Activated CD8-positive, alpha-beta memory T cell treated with anti-CD3 and anti-CD28 coated beads, Interleukin-2, amount 10 ng/mL, durations not matched to agents 7 days and 5 days (primary cell): ENCODE measurements at regions not wholly inside any gene's neighbourhood (a gene's known extent, or its start where the extent isn't known, plus 50 kb on each side); places are given as distances from the start of the nearest gene placed in this dataset.
"Not testable (repeated sequence)": the region's sequence is repeated elsewhere in the genome, so short reads cannot be mapped to it uniquely, and the experiment has no call there.

Experiments
- ATAC-seq: fragments of 150-1000 bp; cut with Tn5 transposase; one replicate; pipeline ENCODE4 v1.10.0; 2021; ENCODE audit warnings: moderate library complexity
- CTCF ChIA-PET: fragments of 350-600 bp; sonication (Branson Sonifier 250); formaldehyde crosslinking; loops from one replicate; lab custom pipeline; 2021; ENCODE audit warnings: antibody characterized with exemption; lab: Charles Lee
- DNase-seq: peaks from one replicate; pipeline ENCODE4 v3.0.0-alpha.2; 2020
- H3K27ac Mint-ChIP-seq: one replicate; pipeline ENCODE4 v1.8.0; 2021; ENCODE audit warnings: mild to moderate bottlenecking, mixed read lengths
- H3K27me3 Mint-ChIP-seq: one replicate; pipeline ENCODE4 v1.8.0; 2021; ENCODE audit warnings: mixed read lengths
- H3K36me3 Mint-ChIP-seq: one replicate; pipeline ENCODE4 v1.8.0; 2021; ENCODE audit warnings: mild to moderate bottlenecking, mixed read lengths
- H3K4me1 Mint-ChIP-seq: one replicate; pipeline ENCODE4 v1.8.0; 2021; ENCODE audit warnings: mixed read lengths
- H3K4me3 Mint-ChIP-seq: one replicate; pipeline ENCODE4 v1.8.0; 2021; ENCODE audit warnings: mild to moderate bottlenecking, moderate library complexity, mixed read lengths
- H3K9me3 Mint-ChIP-seq: one replicate; pipeline ENCODE4 v1.8.0; 2022; ENCODE audit warnings: low read depth, mixed read lengths

DNA sequence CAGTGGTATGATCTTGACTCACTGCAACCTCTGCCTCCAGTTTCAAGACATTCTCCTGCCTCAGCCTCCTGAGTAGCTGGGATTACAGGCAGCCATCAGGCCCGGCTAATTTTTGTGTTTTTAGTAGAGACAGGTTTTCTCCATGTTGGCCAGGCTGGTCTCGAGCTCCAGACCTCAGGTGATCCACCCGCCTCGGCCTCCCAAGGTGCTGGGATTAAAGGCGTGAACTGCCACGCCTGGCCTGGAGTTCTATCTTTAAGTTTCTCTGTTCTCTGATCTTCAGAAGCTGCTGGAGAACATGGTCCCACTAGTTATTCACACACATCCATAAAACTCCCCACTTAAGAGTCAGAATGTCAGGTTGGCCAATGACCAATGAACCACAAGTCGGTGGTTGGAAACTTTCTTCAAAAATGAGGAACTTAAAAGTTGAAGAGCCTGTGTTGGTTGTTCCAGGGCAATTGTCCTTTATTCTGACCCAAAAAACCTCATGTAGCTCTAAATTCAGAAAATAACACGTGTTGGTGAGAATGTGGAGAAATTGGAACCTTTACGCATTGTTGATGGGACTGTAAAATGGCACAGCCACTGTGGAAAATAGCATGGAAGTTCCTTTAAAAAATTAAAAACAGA is 55.9 kb upstream of the PIK3CB start:
- H3K9me3 Mint-ChIP-seq, result no peaks in the 10 kb centered on the region
- H3K4me3 Mint-ChIP-seq, result no peak overlapping the region
- no peaks in the 10 kb centered on the region for H3K36me3 Mint-ChIP-seq
- no peak overlapping the region for H3K27ac Mint-ChIP-seq
- peaks cover 6% of the 10 kb centered on the region for H3K4me1 Mint-ChIP-seq
- ATAC-seq, result no peak
- no peaks in the 10 kb centered on the region for H3K27me3 Mint-ChIP-seq
- no peak for DNase-seq
- CTCF ChIA-PET, result interaction anchor here (0.6 kb wide), 1 partner anchor 40 kb away, joined by 3 read pairs; no protein-coding TSS in a partner anchor

DNA sequence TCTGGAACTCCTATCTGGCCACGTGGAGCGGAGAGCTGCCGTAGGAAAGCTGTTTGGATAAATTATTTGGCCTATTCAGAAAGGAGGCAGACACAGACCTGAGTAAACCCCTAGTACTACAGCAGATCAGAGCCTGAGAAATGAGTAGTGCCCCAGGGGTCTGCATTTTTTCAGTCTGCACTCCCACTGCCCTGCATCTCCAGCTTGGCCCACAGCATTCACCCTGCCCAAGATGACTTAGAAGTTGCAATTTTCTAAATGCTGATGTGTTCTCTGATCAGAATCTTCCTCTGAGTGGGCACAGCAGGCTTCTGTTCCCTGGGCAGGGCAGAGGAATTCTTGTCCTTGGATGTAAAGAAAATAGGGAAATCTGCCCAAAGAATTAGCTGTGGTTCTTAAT is 55.1 kb upstream of the PIK3CB start:
- Mint-ChIP-seq H3K9me3 (no peaks in the 10 kb centered on the region), H3K27me3 (no peaks in the 10 kb centered on the region), H3K27ac (no peak overlapping the region), H3K4me3 (no peak overlapping the region), H3K4me1 (peaks cover 6% of the 10 kb centered on the region), H3K36me3 (no peaks in the 10 kb centered on the region)
- ATAC-seq (no peak), DNase-seq (no peak)
- CTCF ChIA-PET, result interaction anchor here (0.6 to 1.2 kb wide), 2 partner anchors 25 to 39 kb away, joined by 3 read pairs; no protein-coding TSS in a partner anchor

DNA sequence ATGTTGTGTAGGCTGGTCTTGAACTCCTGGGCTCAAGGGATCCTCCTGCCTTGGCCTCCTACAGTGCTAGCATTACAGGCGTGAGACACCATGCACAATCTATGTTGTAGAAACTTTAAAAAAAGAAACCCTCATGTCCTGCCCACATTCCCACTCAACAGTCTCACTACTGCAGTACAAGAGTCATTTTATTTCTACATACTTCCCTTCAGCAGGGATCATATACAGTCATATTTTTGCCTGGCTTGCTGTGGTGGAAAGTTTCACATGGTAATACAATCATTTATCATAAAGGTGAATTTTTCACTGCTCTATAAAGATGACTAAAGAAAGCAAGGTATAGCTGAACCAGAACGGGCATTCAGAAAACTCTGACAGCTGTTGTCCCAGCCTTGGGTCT is 53.8 kb upstream of the PIK3CB start:
- Mint-ChIP-seq H3K9me3 (no peaks in the 10 kb centered on the region), H3K4me1 (peaks cover 6% of the 10 kb centered on the region), H3K4me3 (no peak overlapping the region), H3K27me3 (no peaks in the 10 kb centered on the region), H3K36me3 (no peaks in the 10 kb centered on the region), H3K27ac (no peak overlapping the region)
- no peak for ATAC-seq
- DNase-seq, result no peak
- CTCF ChIA-PET, result interaction anchor here (1.2 kb wide), 1 partner anchor 26 kb away, joined by 3 read pairs; no protein-coding TSS in a partner anchor

DNA sequence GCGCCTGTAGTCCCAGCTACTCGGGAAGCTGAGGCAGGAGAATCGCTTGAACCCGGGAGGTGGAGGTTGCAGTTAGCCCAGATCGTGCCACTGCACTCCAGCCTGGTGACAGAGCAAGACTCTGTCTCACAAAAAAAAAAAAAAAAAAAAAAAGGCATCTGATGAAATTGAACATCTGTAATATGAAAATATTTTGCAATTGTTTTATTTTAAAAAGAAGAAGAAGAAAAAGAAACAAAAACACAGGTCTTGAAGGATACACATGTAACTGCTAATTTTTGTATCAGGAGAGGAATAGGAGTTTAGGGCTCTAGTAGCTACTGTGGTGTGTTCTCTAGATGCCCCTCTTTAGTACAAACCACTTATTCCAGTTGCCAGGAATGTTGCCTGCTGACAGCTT is 51.4 kb upstream of the PIK3CB start:
- CTCF ChIA-PET, result interaction anchor here (0.7 to 1.1 kb wide), 2 partner anchors 50 to 146 kb away, joined by 3 read pairs; no protein-coding TSS in a partner anchor
- H3K4me3 Mint-ChIP-seq, DNase-seq, ATAC-seq, H3K27me3 Mint-ChIP-seq, H3K36me3 Mint-ChIP-seq, H3K4me1 Mint-ChIP-seq, H3K9me3 Mint-ChIP-seq, H3K27ac Mint-ChIP-seq: not testable (repeated sequence)
